GM12864 (cell line): ENCODE measurements at regions not wholly inside any gene's neighbourhood (a gene's known extent, or its start where the extent isn't known, plus 50 kb on each side); places are given as distances from the start of the nearest gene placed in this dataset.

Source experiments
- DNase-seq: peaks from one replicate; pipeline ENCODE4 v3.0.0-alpha.2; 2011; ENCODE audit warnings: low read depth
- H3K4me3 ChIP-seq: 2 replicates; pipeline ENCODE4 v1.5.1; 2011; ENCODE audit warnings: mild to moderate bottlenecking, low read depth, low read length, control low read depth
- TF ChIP-seq, protein P1 (sequence below): IDR thresholded peaks from 2 replicates; pipeline ENCODE4 v1.5.1; 2011; ENCODE audit warnings: low read depth, mild to moderate bottlenecking, moderate library complexity, low read length, control low read depth, inconsistent platforms; ENCODE audit errors: missing control alignments

GRCh38 chr3:178900029-178900646, 171.5 kb downstream of the ZMAT3 start:
- H3K4me3 ChIP-seq, result no peak overlapping the region
- TF ChIP-seq, protein P1, sequence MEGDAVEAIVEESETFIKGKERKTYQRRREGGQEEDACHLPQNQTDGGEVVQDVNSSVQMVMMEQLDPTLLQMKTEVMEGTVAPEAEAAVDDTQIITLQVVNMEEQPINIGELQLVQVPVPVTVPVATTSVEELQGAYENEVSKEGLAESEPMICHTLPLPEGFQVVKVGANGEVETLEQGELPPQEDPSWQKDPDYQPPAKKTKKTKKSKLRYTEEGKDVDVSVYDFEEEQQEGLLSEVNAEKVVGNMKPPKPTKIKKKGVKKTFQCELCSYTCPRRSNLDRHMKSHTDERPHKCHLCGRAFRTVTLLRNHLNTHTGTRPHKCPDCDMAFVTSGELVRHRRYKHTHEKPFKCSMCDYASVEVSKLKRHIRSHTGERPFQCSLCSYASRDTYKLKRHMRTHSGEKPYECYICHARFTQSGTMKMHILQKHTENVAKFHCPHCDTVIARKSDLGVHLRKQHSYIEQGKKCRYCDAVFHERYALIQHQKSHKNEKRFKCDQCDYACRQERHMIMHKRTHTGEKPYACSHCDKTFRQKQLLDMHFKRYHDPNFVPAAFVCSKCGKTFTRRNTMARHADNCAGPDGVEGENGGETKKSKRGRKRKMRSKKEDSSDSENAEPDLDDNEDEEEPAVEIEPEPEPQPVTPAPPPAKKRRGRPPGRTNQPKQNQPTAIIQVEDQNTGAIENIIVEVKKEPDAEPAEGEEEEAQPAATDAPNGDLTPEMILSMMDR, result no peak
- no peak for DNase-seq

DNA sequence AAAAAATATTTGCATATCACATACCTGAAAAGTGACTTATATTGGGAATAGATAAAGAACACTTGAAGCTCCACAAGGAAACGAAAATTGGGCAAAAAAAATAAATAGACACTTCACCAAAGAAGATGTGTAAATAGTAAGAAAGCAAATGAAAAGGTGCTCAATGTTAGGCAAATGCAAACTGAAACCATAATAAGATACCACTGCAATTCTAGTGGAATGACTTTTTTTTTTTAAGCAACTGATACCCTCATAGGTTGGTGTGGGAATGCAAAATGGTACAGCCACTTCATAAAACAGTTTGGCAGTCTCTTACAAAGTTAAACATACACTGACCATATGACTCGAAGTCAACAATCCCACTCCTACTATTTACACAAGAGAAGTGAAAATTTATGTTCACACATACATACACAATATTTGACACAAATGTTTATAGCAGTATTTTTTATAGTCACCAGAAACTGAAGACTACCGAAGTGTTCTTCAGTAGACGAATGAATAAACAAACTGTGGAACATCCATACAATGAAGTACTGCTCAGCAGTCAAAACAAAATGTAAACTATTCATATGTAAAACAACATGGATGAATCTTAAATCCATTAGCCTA, 176.3 kb downstream of the ZMAT3 start:
- TF ChIP-seq, protein P1, result no peak
- DNase-seq, result no peak
- H3K4me3 ChIP-seq, result no peak overlapping the region
